Fibroblast of skin of scalp (primary cell): ENCODE measurements at regions not wholly inside any gene's neighbourhood (a gene's known extent, or its start where the extent isn't known, plus 50 kb on each side); places are given as distances from the start of the nearest gene placed in this dataset.
"Not testable (repeated sequence)": the region's sequence is repeated elsewhere in the genome, so short reads cannot be mapped to it uniquely, and the experiment has no call there.

Source experiments
- DNase-seq: peaks from one replicate; pipeline ENCODE4 v3.0.0-alpha.2; 2013

GRCh38 chr5:36435516-36435915, 133.8 kb upstream of the RANBP3L start:
- no peak for DNase-seq

- DNase-seq, result no peak
These were observed 134.6 kb upstream of the RANBP3L start for GRCh38 chr5:36436306-36436705.

- no peak for DNase-seq
These were observed 137.3 kb upstream of the RANBP3L start for GRCh38 chr5:36438765-36439561.

GRCh38 chr5:36440300-36440699, 138.6 kb upstream of the RANBP3L start:
- no peak for DNase-seq

GRCh38 chr5:36441280-36441679, 139.6 kb upstream of the RANBP3L start:
- no peak for DNase-seq

GRCh38 chr5:36442352-36442751, 140.7 kb upstream of the RANBP3L start:
- DNase-seq, result no peak

GRCh38 chr5:36442796-36443195, 141.1 kb upstream of the RANBP3L start:
- DNase-seq, result peak; percentile 60

GRCh38 chr5:36443941-36444340, 142.2 kb upstream of the RANBP3L start:
- no peak for DNase-seq

- no peak for DNase-seq
These were observed 143.1 kb upstream of the RANBP3L start for GRCh38 chr5:36444582-36445418.

GRCh38 chr5:36447776-36448175, 146.1 kb upstream of the RANBP3L start:
- DNase-seq, result no peak

GRCh38 chr5:36450229-36451014, 148.7 kb upstream of the RANBP3L start:
- DNase-seq, result no peak

- peak; percentile 23 for DNase-seq
These were observed 150.8 kb upstream of the RANBP3L start for GRCh38 chr5:36452424-36453006.

GRCh38 chr5:36457511-36458270, 148.7 kb upstream of the SLC1A3 start:
- peak; percentile 75 for DNase-seq

- DNase-seq, result no peak
These were observed 147.7 kb upstream of the SLC1A3 start for GRCh38 chr5:36458746-36459145.

GRCh38 chr5:36459176-36460135, 146.9 kb upstream of the SLC1A3 start:
- DNase-seq, result no peak

GRCh38 chr5:36462295-36463021, 143.9 kb upstream of the SLC1A3 start:
- DNase-seq, result peak; percentile 46

- DNase-seq, result not testable (repeated sequence)
These were observed 130.5 kb upstream of the SLC1A3 start for GRCh38 chr5:36475942-36476341.

GRCh38 chr5:36478646-36479317, 127.6 kb upstream of the SLC1A3 start:
- no peak for DNase-seq

GRCh38 chr5:36481454-36482120, 124.8 kb upstream of the SLC1A3 start:
- DNase-seq, result no peak
